Fibroblast of lung (primary cell): ENCODE measurements at regions not wholly inside any gene's neighbourhood (a gene's known extent, or its start where the extent isn't known, plus 50 kb on each side); places are given as distances from the start of the nearest gene placed in this dataset.

ENCODE experiments used
- CTCF ChIP-seq, 2 donors: IDR thresholded peaks in 1 of 2; conservative IDR thresholded peaks in 1 of 2; 1 replicate in 1 of 2; 2 replicates in 1 of 2; pipeline ENCODE4 v1.5.1; 2011 to 2012; ENCODE audit warnings: low read length in 2 of 2, control low read depth in 1 of 2, inconsistent platforms in 1 of 2, low read depth in 1 of 2, mild to moderate bottlenecking in 1 of 2
- EZH2 ChIP-seq: IDR thresholded peaks from 2 replicates; pipeline ENCODE4 v1.5.1; 2012; ENCODE audit warnings: low read length, control low read depth, mild to moderate bottlenecking; ENCODE audit errors: missing control alignments

- TF ChIP-seq EZH2 (no peak), CTCF (conservative IDR thresholded peaks at IDR 0.05 in 1 of 2, IDR thresholded peaks at IDR 0.05 in 1 of 2; ENCODE audit: low read depth in 1 of 2, low read length in 2 of 2) (no peak)
These were observed 131.9 kb upstream of the USP9X start for GRCh38 chrX:40953369-40953768.
